WTC11 (cell line): ENCODE measurements at regions not wholly inside any gene's neighbourhood (a gene's known extent, or its start where the extent isn't known, plus 50 kb on each side); places are given as distances from the start of the nearest gene placed in this dataset.
"Not testable (repeated sequence)": the region's sequence is repeated elsewhere in the genome, so short reads cannot be mapped to it uniquely, and the experiment has no call there.

ENCODE experiments used
- ATAC-seq: fragments of 200-7000 bp; cut with Tn5 transposase; 2 replicates; pipeline ENCODE4 v1.10.0; 2021; ENCODE audit warnings: mild to moderate bottlenecking, moderate library complexity
- CTCF ChIA-PET: fragments of 300-600 bp; sonication (Branson Sonifier 250); formaldehyde crosslinking; loops from one replicate; lab custom pipeline; 2021; ENCODE audit warnings: antibody characterized with exemption; lab: Charles Lee
- POLR2A ChIA-PET: fragments of 350-600 bp; sonication (Branson Sonifier 250); formaldehyde crosslinking; loops from one replicate; lab custom pipeline; 2021; ENCODE audit warnings: antibody characterized with exemption; lab: Charles Lee
- DNase-seq: peaks from one replicate; pipeline ENCODE4 v3.0.0; 2021; ENCODE audit warnings: low spot score
- H3K27ac Mint-ChIP-seq: 2 replicates; pipeline ENCODE4 v1.8.0; 2021; ENCODE audit warnings: mixed read lengths
- H3K27me3 Mint-ChIP-seq: 2 replicates; pipeline ENCODE4 v1.8.0; 2021; ENCODE audit warnings: low read depth, mild to moderate bottlenecking, moderate library complexity, mixed read lengths
- H3K36me3 Mint-ChIP-seq: 2 replicates; pipeline ENCODE4 v1.8.0; 2021; ENCODE audit warnings: mixed read lengths
- H3K4me1 Mint-ChIP-seq: 2 replicates; pipeline ENCODE4 v1.8.0; 2022; ENCODE audit warnings: mixed read lengths
- H3K4me3 Mint-ChIP-seq: 2 replicates; pipeline ENCODE4 v1.8.0; 2021; ENCODE audit warnings: mild to moderate bottlenecking, moderate library complexity, mixed read lengths
- H3K9me3 Mint-ChIP-seq: 2 replicates; pipeline ENCODE4 v1.8.0; 2021; ENCODE audit warnings: mixed read lengths
- E2F1 ChIP-seq: sonication (generic); formaldehyde crosslinking; IDR thresholded peaks from 2 replicates; pipeline ENCODE4 v1.8.0; 2022; ENCODE audit warnings: mild to moderate bottlenecking, missing genetic modification reagents
- ELF4 ChIP-seq: sonication (generic); formaldehyde crosslinking; IDR thresholded peaks from 2 replicates; pipeline ENCODE4 v1.8.1; 2022; ENCODE audit warnings: low read depth, mild to moderate bottlenecking, moderate library complexity, missing genetic modification reagents
- ETV6 ChIP-seq: sonication (generic); formaldehyde crosslinking; IDR thresholded peaks from 2 replicates; pipeline ENCODE4 v1.8.1; 2022; ENCODE audit warnings: mild to moderate bottlenecking, missing genetic modification reagents
- GTF2I ChIP-seq: fragments of 250-450 bp; sonication (Bioruptor Pico); conservative IDR thresholded peaks from 2 replicates; pipeline ENCODE4 v1.4.0; 2021; ENCODE audit warnings: mild to moderate bottlenecking
- IRF2 ChIP-seq: sonication (generic); formaldehyde crosslinking; IDR thresholded peaks from 2 replicates; pipeline ENCODE4 v1.8.0; 2022; ENCODE audit warnings: low read depth, missing genetic modification reagents, borderline replicate concordance
- JAZF1 ChIP-seq: fragments of 250-450 bp; sonication (Bioruptor Pico); IDR thresholded peaks from 2 replicates; pipeline ENCODE4 v1.9.0; 2021; ENCODE audit warnings: moderate library complexity, mild to moderate bottlenecking, inconsistent platforms
- RORB ChIP-seq: fragments of 250-450 bp; sonication (Bioruptor Pico); IDR thresholded peaks from 2 replicates; pipeline ENCODE4 v1.9.0; 2021; ENCODE audit warnings: mild to moderate bottlenecking
- SMAD3 ChIP-seq: sonication (generic); formaldehyde crosslinking; IDR thresholded peaks from 2 replicates; pipeline ENCODE4 v1.8.0; 2022; ENCODE audit warnings: missing genetic modification reagents, mild to moderate bottlenecking, borderline replicate concordance
- TEAD1 ChIP-seq: sonication (generic); formaldehyde crosslinking; IDR thresholded peaks from 2 replicates; pipeline ENCODE4 v1.8.0; 2022; ENCODE audit warnings: mild to moderate bottlenecking, missing genetic modification reagents
- TEAD4 ChIP-seq: sonication (generic); formaldehyde crosslinking; IDR thresholded peaks from 2 replicates; pipeline ENCODE4 v1.8.0; 2022; ENCODE audit warnings: mild to moderate bottlenecking, missing genetic modification reagents
- TP53 ChIP-seq: sonication (generic); formaldehyde crosslinking; IDR thresholded peaks from 2 replicates; pipeline ENCODE4 v1.8.1; 2023; ENCODE audit warnings: mild to moderate bottlenecking, missing genetic modification reagents
- ZNF281 ChIP-seq: sonication (generic); formaldehyde crosslinking; IDR thresholded peaks from 2 replicates; pipeline ENCODE4 v1.8.0; 2023; ENCODE audit warnings: mild to moderate bottlenecking, missing genetic modification reagents
- ZNF423 ChIP-seq: fragments of 250-450 bp; sonication (Bioruptor Pico); IDR thresholded peaks from 2 replicates; pipeline ENCODE4 v2.1.2; 2022; ENCODE audit warnings: mild to moderate bottlenecking, moderate library complexity
- TF ChIP-seq, protein P1 (sequence below): sonication (generic); formaldehyde crosslinking; IDR thresholded peaks from 2 replicates; pipeline ENCODE4 v1.8.0; 2022; ENCODE audit warnings: mild to moderate bottlenecking, missing genetic modification reagents
- TF ChIP-seq, protein P2 (sequence below): sonication (generic); formaldehyde crosslinking; IDR thresholded peaks from 2 replicates; pipeline ENCODE4 v1.8.1; 2022; ENCODE audit warnings: low read depth, mild to moderate bottlenecking, moderate library complexity, missing genetic modification reagents, borderline replicate concordance
- TF ChIP-seq, protein P3 (sequence below): sonication (generic); formaldehyde crosslinking; IDR thresholded peaks from 2 replicates; pipeline ENCODE4 v1.8.1; 2023; ENCODE audit warnings: mild to moderate bottlenecking, moderate library complexity, missing genetic modification reagents
- TF ChIP-seq, protein P4 (sequence below): fragments of 250-450 bp; sonication (Bioruptor Pico); IDR thresholded peaks from 2 replicates; pipeline ENCODE4 v1.9.0; 2021; ENCODE audit warnings: mild to moderate bottlenecking, borderline replicate concordance
- TF ChIP-seq, protein P5 (sequence below): sonication (generic); formaldehyde crosslinking; IDR thresholded peaks from 2 replicates; pipeline ENCODE4 v1.8.1; 2023; ENCODE audit warnings: mild to moderate bottlenecking, missing genetic modification reagents, borderline replicate concordance

DNA sequence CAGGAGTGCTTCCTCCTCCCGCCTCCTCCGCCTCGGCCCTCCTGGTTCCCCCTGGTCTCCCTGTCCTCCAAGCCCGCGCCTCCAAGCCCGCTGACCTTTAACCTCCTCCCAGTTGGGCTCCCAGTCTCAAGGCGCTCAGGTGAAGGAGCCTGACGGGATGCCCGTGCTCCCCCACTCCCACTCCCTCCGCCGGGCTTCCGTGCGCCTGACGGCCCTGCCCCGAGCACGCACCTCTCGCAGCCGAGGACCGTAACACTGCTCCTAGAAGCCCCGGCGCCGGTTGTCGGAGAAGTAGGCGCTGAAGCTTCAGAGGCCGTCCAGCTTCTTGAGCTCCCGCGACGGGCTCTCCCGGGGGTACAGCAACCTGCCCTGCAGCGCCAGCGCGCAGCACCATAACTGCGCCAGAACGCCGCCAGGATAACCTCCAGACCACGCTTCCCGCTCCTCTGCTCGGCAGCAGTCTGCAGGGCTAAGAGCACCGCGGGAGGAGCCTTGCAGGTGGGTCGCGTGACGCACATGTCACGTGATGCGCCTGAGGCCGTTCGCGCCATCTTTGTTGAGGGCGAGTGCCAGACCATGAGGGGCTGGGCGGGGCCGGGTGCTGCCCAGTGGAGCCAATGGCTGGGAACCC lies 71.0 kb upstream of the ZNF479 start:
- H3K27ac Mint-ChIP-seq: no peak overlapping the region
- POLR2A ChIA-PET: no interaction called here
- no peak overlapping the region for H3K4me3 Mint-ChIP-seq
- DNase-seq (no peak), ATAC-seq (no peak)
- CTCF ChIA-PET: no interaction called here
- peaks cover 39% of the 10 kb centered on the region for H3K9me3 Mint-ChIP-seq
- peaks cover 10% of the 10 kb centered on the region; the same call in 1 of the 2 replicates for H3K27me3 Mint-ChIP-seq
- peaks cover 50% of the 10 kb centered on the region for H3K36me3 Mint-ChIP-seq
- no peaks in the 10 kb centered on the region for H3K4me1 Mint-ChIP-seq
- TF ChIP-seq GTF2I: no peak
- no peak for TF ChIP-seq TEAD4 (CRISPR knock-in tag)
- TF ChIP-seq, protein P1, sequence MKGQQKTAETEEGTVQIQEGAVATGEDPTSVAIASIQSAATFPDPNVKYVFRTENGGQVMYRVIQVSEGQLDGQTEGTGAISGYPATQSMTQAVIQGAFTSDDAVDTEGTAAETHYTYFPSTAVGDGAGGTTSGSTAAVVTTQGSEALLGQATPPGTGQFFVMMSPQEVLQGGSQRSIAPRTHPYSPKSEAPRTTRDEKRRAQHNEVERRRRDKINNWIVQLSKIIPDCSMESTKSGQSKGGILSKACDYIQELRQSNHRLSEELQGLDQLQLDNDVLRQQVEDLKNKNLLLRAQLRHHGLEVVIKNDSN (CRISPR knock-in tag): no peak
- TF ChIP-seq TP53 (CRISPR knock-in tag): no peak
- TF ChIP-seq E2F1 (CRISPR knock-in tag): no peak
- TF ChIP-seq JAZF1 (CRISPR knock-in tag): no peak
- TF ChIP-seq SMAD3: no peak
- TF ChIP-seq ELF4 (CRISPR knock-in tag): no peak
- TF ChIP-seq ZNF281 (CRISPR knock-in tag): no peak
- no peak for TF ChIP-seq IRF2 (CRISPR knock-in tag)
- TF ChIP-seq RORB (CRISPR knock-in tag): no peak
- TF ChIP-seq ETV6: no peak
- TF ChIP-seq, protein P2, sequence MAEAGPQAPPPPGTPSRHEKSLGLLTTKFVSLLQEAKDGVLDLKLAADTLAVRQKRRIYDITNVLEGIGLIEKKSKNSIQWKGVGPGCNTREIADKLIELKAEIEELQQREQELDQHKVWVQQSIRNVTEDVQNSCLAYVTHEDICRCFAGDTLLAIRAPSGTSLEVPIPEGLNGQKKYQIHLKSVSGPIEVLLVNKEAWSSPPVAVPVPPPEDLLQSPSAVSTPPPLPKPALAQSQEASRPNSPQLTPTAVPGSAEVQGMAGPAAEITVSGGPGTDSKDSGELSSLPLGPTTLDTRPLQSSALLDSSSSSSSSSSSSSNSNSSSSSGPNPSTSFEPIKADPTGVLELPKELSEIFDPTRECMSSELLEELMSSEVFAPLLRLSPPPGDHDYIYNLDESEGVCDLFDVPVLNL: no peak
- TF ChIP-seq, protein P3, sequence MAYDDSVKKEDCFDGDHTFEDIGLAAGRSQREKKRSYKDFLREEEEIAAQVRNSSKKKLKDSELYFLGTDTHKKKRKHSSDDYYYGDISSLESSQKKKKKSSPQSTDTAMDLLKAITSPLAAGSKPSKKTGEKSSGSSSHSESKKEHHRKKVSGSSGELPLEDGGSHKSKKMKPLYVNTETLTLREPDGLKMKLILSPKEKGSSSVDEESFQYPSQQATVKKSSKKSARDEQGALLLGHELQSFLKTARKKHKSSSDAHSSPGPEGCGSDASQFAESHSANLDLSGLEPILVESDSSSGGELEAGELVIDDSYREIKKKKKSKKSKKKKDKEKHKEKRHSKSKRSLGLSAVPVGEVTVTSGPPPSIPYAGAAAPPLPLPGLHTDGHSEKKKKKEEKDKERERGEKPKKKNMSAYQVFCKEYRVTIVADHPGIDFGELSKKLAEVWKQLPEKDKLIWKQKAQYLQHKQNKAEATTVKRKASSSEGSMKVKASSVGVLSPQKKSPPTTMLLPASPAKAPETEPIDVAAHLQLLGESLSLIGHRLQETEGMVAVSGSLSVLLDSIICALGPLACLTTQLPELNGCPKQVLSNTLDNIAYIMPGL: no peak
- TF ChIP-seq TEAD1 (CRISPR knock-in tag): no peak
- no peak for TF ChIP-seq ZNF423 (CRISPR knock-in tag)
- TF ChIP-seq, protein P4, sequence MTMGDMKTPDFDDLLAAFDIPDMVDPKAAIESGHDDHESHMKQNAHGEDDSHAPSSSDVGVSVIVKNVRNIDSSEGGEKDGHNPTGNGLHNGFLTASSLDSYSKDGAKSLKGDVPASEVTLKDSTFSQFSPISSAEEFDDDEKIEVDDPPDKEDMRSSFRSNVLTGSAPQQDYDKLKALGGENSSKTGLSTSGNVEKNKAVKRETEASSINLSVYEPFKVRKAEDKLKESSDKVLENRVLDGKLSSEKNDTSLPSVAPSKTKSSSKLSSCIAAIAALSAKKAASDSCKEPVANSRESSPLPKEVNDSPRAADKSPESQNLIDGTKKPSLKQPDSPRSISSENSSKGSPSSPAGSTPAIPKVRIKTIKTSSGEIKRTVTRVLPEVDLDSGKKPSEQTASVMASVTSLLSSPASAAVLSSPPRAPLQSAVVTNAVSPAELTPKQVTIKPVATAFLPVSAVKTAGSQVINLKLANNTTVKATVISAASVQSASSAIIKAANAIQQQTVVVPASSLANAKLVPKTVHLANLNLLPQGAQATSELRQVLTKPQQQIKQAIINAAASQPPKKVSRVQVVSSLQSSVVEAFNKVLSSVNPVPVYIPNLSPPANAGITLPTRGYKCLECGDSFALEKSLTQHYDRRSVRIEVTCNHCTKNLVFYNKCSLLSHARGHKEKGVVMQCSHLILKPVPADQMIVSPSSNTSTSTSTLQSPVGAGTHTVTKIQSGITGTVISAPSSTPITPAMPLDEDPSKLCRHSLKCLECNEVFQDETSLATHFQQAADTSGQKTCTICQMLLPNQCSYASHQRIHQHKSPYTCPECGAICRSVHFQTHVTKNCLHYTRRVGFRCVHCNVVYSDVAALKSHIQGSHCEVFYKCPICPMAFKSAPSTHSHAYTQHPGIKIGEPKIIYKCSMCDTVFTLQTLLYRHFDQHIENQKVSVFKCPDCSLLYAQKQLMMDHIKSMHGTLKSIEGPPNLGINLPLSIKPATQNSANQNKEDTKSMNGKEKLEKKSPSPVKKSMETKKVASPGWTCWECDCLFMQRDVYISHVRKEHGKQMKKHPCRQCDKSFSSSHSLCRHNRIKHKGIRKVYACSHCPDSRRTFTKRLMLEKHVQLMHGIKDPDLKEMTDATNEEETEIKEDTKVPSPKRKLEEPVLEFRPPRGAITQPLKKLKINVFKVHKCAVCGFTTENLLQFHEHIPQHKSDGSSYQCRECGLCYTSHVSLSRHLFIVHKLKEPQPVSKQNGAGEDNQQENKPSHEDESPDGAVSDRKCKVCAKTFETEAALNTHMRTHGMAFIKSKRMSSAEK (CRISPR knock-in tag): no peak
- TF ChIP-seq, protein P5, sequence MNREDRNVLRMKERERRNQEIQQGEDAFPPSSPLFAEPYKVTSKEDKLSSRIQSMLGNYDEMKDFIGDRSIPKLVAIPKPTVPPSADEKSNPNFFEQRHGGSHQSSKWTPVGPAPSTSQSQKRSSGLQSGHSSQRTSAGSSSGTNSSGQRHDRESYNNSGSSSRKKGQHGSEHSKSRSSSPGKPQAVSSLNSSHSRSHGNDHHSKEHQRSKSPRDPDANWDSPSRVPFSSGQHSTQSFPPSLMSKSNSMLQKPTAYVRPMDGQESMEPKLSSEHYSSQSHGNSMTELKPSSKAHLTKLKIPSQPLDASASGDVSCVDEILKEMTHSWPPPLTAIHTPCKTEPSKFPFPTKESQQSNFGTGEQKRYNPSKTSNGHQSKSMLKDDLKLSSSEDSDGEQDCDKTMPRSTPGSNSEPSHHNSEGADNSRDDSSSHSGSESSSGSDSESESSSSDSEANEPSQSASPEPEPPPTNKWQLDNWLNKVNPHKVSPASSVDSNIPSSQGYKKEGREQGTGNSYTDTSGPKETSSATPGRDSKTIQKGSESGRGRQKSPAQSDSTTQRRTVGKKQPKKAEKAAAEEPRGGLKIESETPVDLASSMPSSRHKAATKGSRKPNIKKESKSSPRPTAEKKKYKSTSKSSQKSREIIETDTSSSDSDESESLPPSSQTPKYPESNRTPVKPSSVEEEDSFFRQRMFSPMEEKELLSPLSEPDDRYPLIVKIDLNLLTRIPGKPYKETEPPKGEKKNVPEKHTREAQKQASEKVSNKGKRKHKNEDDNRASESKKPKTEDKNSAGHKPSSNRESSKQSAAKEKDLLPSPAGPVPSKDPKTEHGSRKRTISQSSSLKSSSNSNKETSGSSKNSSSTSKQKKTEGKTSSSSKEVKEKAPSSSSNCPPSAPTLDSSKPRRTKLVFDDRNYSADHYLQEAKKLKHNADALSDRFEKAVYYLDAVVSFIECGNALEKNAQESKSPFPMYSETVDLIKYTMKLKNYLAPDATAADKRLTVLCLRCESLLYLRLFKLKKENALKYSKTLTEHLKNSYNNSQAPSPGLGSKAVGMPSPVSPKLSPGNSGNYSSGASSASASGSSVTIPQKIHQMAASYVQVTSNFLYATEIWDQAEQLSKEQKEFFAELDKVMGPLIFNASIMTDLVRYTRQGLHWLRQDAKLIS (CRISPR knock-in tag): no peak

DNA sequence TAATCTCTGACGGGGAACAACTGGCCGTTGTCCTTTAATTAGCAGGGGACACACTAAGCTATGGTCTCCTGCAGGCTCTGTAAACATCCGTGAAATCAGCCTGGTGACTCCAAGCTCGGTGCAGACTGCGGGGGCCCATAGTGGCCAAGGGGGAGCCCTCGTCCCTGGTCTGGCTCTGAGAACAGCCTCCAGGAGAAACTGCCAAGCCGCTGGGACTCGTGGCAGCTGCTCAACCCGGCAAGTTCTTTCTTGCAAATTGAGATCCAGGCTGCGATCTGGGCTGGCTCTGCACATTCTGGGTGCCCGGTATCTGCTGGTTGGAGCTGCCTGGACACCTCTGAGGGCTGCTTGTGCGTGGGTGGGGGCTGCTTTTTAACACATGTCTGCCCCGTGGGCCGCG lies 71.6 kb upstream of the ZNF479 start:
- CTCF ChIA-PET, POLR2A ChIA-PET, H3K4me1 Mint-ChIP-seq, H3K27ac Mint-ChIP-seq, DNase-seq, ATAC-seq, H3K4me3 Mint-ChIP-seq: not testable (repeated sequence)
- Mint-ChIP-seq H3K27me3 (peaks cover 10% of the 10 kb centered on the region; the same call in 1 of the 2 replicates), H3K36me3 (peaks cover 56% of the 10 kb centered on the region), H3K9me3 (peaks cover 45% of the 10 kb centered on the region)
